Loucy (cell line): ENCODE measurements at regions not wholly inside any gene's neighbourhood (a gene's known extent, or its start where the extent isn't known, plus 50 kb on each side); places are given as distances from the start of the nearest gene placed in this dataset.

ENCODE experiments used
- EZH2phosphoT487 ChIP-seq: fragments of 200-600 bp; IDR thresholded peaks from 2 replicates; pipeline ENCODE4 v1.6.1; 2018; ENCODE audit warnings: antibody characterized with exemption, mild to moderate bottlenecking, moderate library complexity, borderline replicate concordance
- TF ChIP-seq, protein P1 (sequence below): fragments of 200-600 bp; sonication (generic); conservative IDR thresholded peaks from 2 replicates; pipeline ENCODE4 v1.5.1; 2014; ENCODE audit warnings: mild to moderate bottlenecking, antibody characterized with exemption, low read length

GRCh38 chr20:60358101-60358500 lies 399.9 kb downstream of the CDH26 start:
- TF ChIP-seq, protein P1, sequence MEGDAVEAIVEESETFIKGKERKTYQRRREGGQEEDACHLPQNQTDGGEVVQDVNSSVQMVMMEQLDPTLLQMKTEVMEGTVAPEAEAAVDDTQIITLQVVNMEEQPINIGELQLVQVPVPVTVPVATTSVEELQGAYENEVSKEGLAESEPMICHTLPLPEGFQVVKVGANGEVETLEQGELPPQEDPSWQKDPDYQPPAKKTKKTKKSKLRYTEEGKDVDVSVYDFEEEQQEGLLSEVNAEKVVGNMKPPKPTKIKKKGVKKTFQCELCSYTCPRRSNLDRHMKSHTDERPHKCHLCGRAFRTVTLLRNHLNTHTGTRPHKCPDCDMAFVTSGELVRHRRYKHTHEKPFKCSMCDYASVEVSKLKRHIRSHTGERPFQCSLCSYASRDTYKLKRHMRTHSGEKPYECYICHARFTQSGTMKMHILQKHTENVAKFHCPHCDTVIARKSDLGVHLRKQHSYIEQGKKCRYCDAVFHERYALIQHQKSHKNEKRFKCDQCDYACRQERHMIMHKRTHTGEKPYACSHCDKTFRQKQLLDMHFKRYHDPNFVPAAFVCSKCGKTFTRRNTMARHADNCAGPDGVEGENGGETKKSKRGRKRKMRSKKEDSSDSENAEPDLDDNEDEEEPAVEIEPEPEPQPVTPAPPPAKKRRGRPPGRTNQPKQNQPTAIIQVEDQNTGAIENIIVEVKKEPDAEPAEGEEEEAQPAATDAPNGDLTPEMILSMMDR: 0 out of 2 replicates have a peak, but pooled peaks have one; percentile 9
- no peak for TF ChIP-seq EZH2phosphoT487
